K562 (cell line): ENCODE measurements at regions not wholly inside any gene's neighbourhood (a gene's known extent, or its start where the extent isn't known, plus 50 kb on each side); places are given as distances from the start of the nearest gene placed in this dataset.

Experiments
- ATAC-seq: fragments of 200-7000 bp; cut with Tn5 transposase; 3 replicates; pipeline ENCODE4 v1.9.1; 2020; ENCODE audit warnings: moderate library complexity
- BruUV-seq: library from RNA; stranded (reverse); fragments of 400-500 nt; replicated peaks from 2 replicates; lab custom pipeline; 2021; lab: Mats Ljungman, UMichigan
- CTCF ChIA-PET: fragments of 300-600 bp; formaldehyde crosslinking; extraction: SDS; loops from one replicate; lab custom pipeline; 2021; ENCODE audit warnings: low intra/inter-chr PET ratio; lab: Yijun Ruan, JAX
- POLR2A ChIA-PET: fragments of 300-600, 350-650 bp; sonication (Branson Sonifier 250); formaldehyde crosslinking; extraction: SDS; loops from one replicate; lab custom pipeline; 2021; ENCODE audit warnings: antibody characterized with exemption, inconsistent platforms; lab: Yijun Ruan, JAX
- DNase-seq, 4 experiments: peaks; one replicate each; pipeline versions ENCODE4 v3.0.0 to v3.0.0-alpha.2; 2011 to 2018; ENCODE audit warnings: low spot score in 3 of 4, mixed read lengths in 3 of 4; ENCODE audit errors: extremely low read depth in 1 of 4
- FAIRE-seq: peaks from 2 replicates; lab custom pipeline; 2011; peaks lifted over from hg19 to GRCh38; lab: Jason Lieb, UNC
- H2AFZ ChIP-seq: 2 replicates; pipeline ENCODE4 v1.6.0; 2011; ENCODE audit warnings: low read depth, low read length, control low read depth, inconsistent platforms
- H3K27ac ChIP-seq: fragments of 200-600 bp; 3 replicates; pipeline ENCODE4 v1.8.0; 2011; ENCODE audit warnings: low read depth, mild to moderate bottlenecking, control low read depth, inconsistent platforms, low read length, moderate library complexity, mixed read lengths; ENCODE audit errors: extremely low read depth
- H3K27me3 ChIP-seq, 2 experiments: fragments of 300-600 bp in 1 of 2; 2 replicates in 1 of 2; 3 replicates in 1 of 2; pipeline versions ENCODE4 v1.6.0 to v1.8.0; 2011; ENCODE audit warnings: inconsistent platforms in 2 of 2, low read length in 2 of 2, mild to moderate bottlenecking in 1 of 2, mixed read lengths in 1 of 2, moderate library complexity in 1 of 2; ENCODE audit not compliant: control insufficient read depth in 2 of 2, insufficient read depth in 2 of 2
- H3K36me3 ChIP-seq: fragments of 300-600 bp; 3 replicates; pipeline ENCODE4 v1.8.0; 2011; ENCODE audit warnings: mild to moderate bottlenecking, low read length, inconsistent platforms; ENCODE audit not compliant: control insufficient read depth, insufficient read depth
- H3K4me1 ChIP-seq, 2 experiments: fragments of 200-600 bp in 1 of 2; replicated peaks in 1 of 2; 2 replicates in 1 of 2; 3 replicates in 1 of 2; pipeline versions ENCODE4 v1.5.1 to v1.8.0; 2011; ENCODE audit warnings: inconsistent platforms in 2 of 2, low read length in 2 of 2, mild to moderate bottlenecking in 1 of 2, mixed read lengths in 1 of 2, moderate library complexity in 1 of 2; ENCODE audit not compliant: control insufficient read depth in 2 of 2, insufficient read depth in 2 of 2
- H3K4me2 ChIP-seq: 2 replicates; pipeline ENCODE4 v1.6.1; 2011; ENCODE audit warnings: low read length, control low read depth, inconsistent platforms, mixed read lengths; ENCODE audit not compliant: insufficient read depth
- H3K4me3 ChIP-seq: fragments of 200-600 bp; sonication (generic), shearing (Covaris generic); 2 replicates; pipeline ENCODE4 v1.5.1; 2016; ENCODE audit warnings: control low read depth, inconsistent platforms
- H3K79me2 ChIP-seq: fragments of 200-600 bp; 3 replicates; pipeline ENCODE4 v1.8.0; 2011; ENCODE audit warnings: low read length, inconsistent platforms; ENCODE audit not compliant: control insufficient read depth, insufficient read depth
- H3K9ac ChIP-seq, 2 experiments: 2 replicates each; pipeline versions ENCODE4 v1.6.0 to v1.6.1; 2011; ENCODE audit warnings: low read depth in 2 of 2, low read length in 2 of 2, control low read depth in 1 of 2, inconsistent platforms in 1 of 2, mild to moderate bottlenecking in 1 of 2, mixed read lengths in 1 of 2; ENCODE audit not compliant: insufficient read depth in 1 of 2
- H3K9me1 ChIP-seq: one replicate; pipeline ENCODE4 v1.6.0; 2011; ENCODE audit warnings: inconsistent platforms, mild to moderate bottlenecking, low read length, moderate library complexity; ENCODE audit not compliant: control insufficient read depth, insufficient read depth
- H3K9me3 ChIP-seq: replicated peaks from 2 replicates; pipeline ENCODE4 v1.5.1; 2011; ENCODE audit warnings: low read depth, low read length, inconsistent platforms; ENCODE audit not compliant: control insufficient read depth, insufficient read depth
- H4K20me1 ChIP-seq: replicated peaks from 2 replicates; pipeline ENCODE4 v1.6.1; 2011; ENCODE audit warnings: low read length, inconsistent platforms, mixed read lengths; ENCODE audit not compliant: control insufficient read depth, insufficient read depth
- BRD4 ChIP-seq: fragments of 200-600 bp; sonication (generic); IDR thresholded peaks from 2 replicates; pipeline ENCODE4 v1.6.1; 2017; ENCODE audit warnings: inconsistent platforms
- CCAR2 ChIP-seq: fragments of 200-400 bp; formaldehyde crosslinking; IDR thresholded peaks from 2 replicates; pipeline ENCODE4 v1.6.1; 2017; ENCODE audit warnings: mild to moderate bottlenecking, low read depth, low read length
- CEBPB ChIP-seq: fragments of 450-650 bp; IDR thresholded peaks from 2 replicates; pipeline ENCODE4 v1.6.1; 2016; ENCODE audit warnings: missing genetic modification characterization, missing compliant biosample characterization
- CHCHD3 ChIP-seq: fragments of 250-450 bp; sonication (Bioruptor Pico); IDR thresholded peaks from 2 replicates; pipeline ENCODE4 v2.1.2; 2022; ENCODE audit warnings: mild to moderate bottlenecking
- E2F6 ChIP-seq, 2 experiments: IDR thresholded peaks; 2 replicates each; pipeline ENCODE4 v1.6.1; 2011; ENCODE audit warnings: borderline replicate concordance in 1 of 2, control low read depth in 1 of 2, low read depth in 1 of 2, low read length in 1 of 2, mild to moderate bottlenecking in 1 of 2, mixed read lengths in 1 of 2, moderate library complexity in 1 of 2; ENCODE audit not compliant: insufficient read depth in 1 of 2, insufficient read length in 1 of 2, poor library complexity in 1 of 2, severe bottlenecking in 1 of 2; ENCODE audit errors: extremely low read depth in 1 of 2
- GTF2E2 ChIP-seq: fragments of 200-800 bp; sonication (Bioruptor generic); IDR thresholded peaks from 2 replicates; pipeline ENCODE4 v1.6.1; 2016; ENCODE audit warnings: missing genetic modification characterization, missing compliant biosample characterization
- JUN ChIP-seq, 2 experiments: sonication (generic) in 1 of 2; formaldehyde crosslinking in 1 of 2; IDR thresholded peaks; 2 replicates each; pipeline versions ENCODE4 v1.6.1 to v1.8.0; 2012 to 2022; ENCODE audit warnings: borderline replicate concordance in 2 of 2, mild to moderate bottlenecking in 2 of 2, improper control_type of control experiment in 1 of 2, low read depth in 1 of 2, low read length in 1 of 2, missing genetic modification reagents in 1 of 2
- RBM14 ChIP-seq: fragments of 200-400 bp; formaldehyde crosslinking; IDR thresholded peaks from 2 replicates; pipeline ENCODE4 v1.6.1; 2018; ENCODE audit warnings: low read depth, mild to moderate bottlenecking, low read length, moderate library complexity, borderline replicate concordance; ENCODE audit not compliant: insufficient read depth
- RFX5 ChIP-seq: IDR thresholded peaks from 2 replicates; pipeline ENCODE4 v1.6.1; 2011; ENCODE audit warnings: low read depth, mild to moderate bottlenecking, improper control_type of control experiment, low read length
- THRAP3 ChIP-seq: fragments of 450-650 bp; IDR thresholded peaks from 2 replicates; pipeline ENCODE4 v1.6.1; 2016; ENCODE audit warnings: mild to moderate bottlenecking, inconsistent platforms, borderline replicate concordance
- ZNF217 ChIP-seq: sonication (generic); formaldehyde crosslinking; IDR thresholded peaks from 2 replicates; pipeline ENCODE4 v1.8.0; 2022; ENCODE audit warnings: mild to moderate bottlenecking, missing genetic modification reagents
- ZNF318 ChIP-seq, 2 experiments: fragments of 450-650 bp; IDR thresholded peaks; 2 replicates each; pipeline ENCODE4 v1.6.1; 2016; ENCODE audit warnings: mild to moderate bottlenecking in 2 of 2, borderline replicate concordance in 1 of 2, low read depth in 1 of 2, moderate library complexity in 1 of 2
- ZNF444 ChIP-seq: fragments of 250-450 bp; sonication (Bioruptor Pico); IDR thresholded peaks from 2 replicates; pipeline ENCODE4 v1.4.0; 2020; ENCODE audit warnings: mild to moderate bottlenecking, moderate library complexity
- ZNF644 ChIP-seq: fragments of 200-800 bp; sonication (Bioruptor generic); IDR thresholded peaks from 2 replicates; pipeline ENCODE4 v1.6.1; 2016; ENCODE audit warnings: low read depth, missing genetic modification characterization, missing compliant biosample characterization
- WGBS: fragments of 100-300 bp; shearing (Covaris generic); methylation state at CpG from one replicate; pipeline ENCODE4 v1.1.6; 2016; ENCODE audit warnings: low coverage, mixed read lengths; ENCODE audit not compliant: insufficient coverage; ENCODE audit errors: missing lambda C conversion rate; 5-methylcytosine and 5-hydroxymethylcytosine counted together
- in situ Hi-C: fragments of 300-500 bp; cut with MboI; formaldehyde crosslinking; loops from 4 replicates; pipeline ENCODE4 v1.15.0; 2018; ENCODE audit warnings: inconsistent platforms, mixed read lengths
- intact Hi-C: fragments of 100-400 bp; cut with micrococcal nuclease; formaldehyde crosslinking; loops from 2 replicates; pipeline ENCODE4 v1.14.2; 2022

GRCh38 chr3:105259496-105259895 lies 107.2 kb upstream of the ALCAM start:
- ATAC-seq (no peak), DNase-seq (no peak), FAIRE-seq (no peak)
- Histone ChIP-seq H3K9ac (no peak overlapping the region), H3K9me1 (no peaks in the 10 kb centered on the region), H3K79me2 (no peaks in the 10 kb centered on the region), H3K27me3 (no peaks in the 10 kb centered on the region), H2AFZ (no peak overlapping the region), H3K4me2 (no peak overlapping the region), H3K4me1 (no peaks in the 10 kb centered on the region), H3K9me3 (no peaks in the 10 kb centered on the region), H3K4me3 (no peak overlapping the region), H3K36me3 (no peaks in the 10 kb centered on the region), H3K27ac (no peak overlapping the region), H4K20me1 (no peaks in the 10 kb centered on the region)
- no TSS peak for BruUV-seq
- intact Hi-C loops (no loop called here), in situ Hi-C loops (no loop called here)
- ChIA-PET CTCF (no interaction called here), POLR2A (no interaction called here)
- 0% methylated on average over 2 of the region's 2 CpGs for WGBS
- TF ChIP-seq ZNF644 (tag) (no peak), JUN (IDR thresholded peaks at IDR 0.05; ENCODE audit: borderline replicate concordance, low read depth, low read length) (no peak), JUN (CRISPR knock-in tag; IDR thresholded peaks at IDR 0.05; ENCODE audit: borderline replicate concordance) (no peak), ZNF444 (CRISPR knock-in tag) (no peak), THRAP3 (no peak), CHCHD3 (no peak), BRD4 (no peak), GTF2E2 (no peak), RFX5 (no peak), E2F6 (IDR thresholded peaks at IDR 0.05; ENCODE audit: borderline replicate concordance in 1 of 2, extremely low read depth in 1 of 2, insufficient read depth in 1 of 2, insufficient read length in 1 of 2, low read depth in 1 of 2, low read length in 1 of 2, poor library complexity in 1 of 2, severe bottlenecking in 1 of 2) (no peak), ZNF217 (no peak), ZNF318 (IDR thresholded peaks at IDR 0.05; ENCODE audit: borderline replicate concordance in 1 of 2, low read depth in 1 of 2) (no peak), CCAR2 (no peak), CEBPB (no peak), RBM14 (no peak)
